ENCODE measurements at regions not wholly inside any gene's neighbourhood (a gene's known extent, or its start where the extent isn't known, plus 50 kb on each side); places are given as distances from the start of the nearest gene placed in this dataset.
A peak's percentile ranks its signal among the peaks of the same experiment; 100 is the strongest.

DNA sequence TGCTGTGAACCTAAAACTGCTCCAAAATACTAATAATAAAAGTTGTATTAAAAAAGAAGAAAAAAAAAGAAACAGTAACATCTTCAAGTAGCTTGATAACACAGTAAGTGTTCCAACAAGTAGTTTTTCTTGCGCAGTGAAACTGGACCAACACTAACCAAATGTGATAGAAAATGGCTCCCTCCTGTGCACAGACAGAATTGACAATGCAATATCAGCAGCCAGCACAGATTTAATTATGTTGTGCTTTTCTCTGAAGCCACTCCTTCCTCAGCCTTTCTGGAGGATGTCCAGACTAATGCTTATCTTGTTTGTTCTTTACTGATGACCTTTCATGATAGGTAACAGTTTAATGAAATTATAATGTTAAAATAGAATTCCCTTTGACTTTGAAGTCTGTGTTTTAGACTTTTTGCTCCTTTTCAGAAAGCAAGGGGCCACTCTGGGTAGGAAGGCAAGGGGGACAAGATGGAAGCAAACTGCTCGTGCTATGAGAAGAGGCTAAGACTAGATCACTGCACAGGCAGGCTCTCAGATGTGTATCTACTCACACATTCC is 147.1 kb upstream of the RPL34 start:
- no peak overlapping the region for H3K4me3 ChIP-seq (ENCODE audit: low read length)
- no peak for DNase-seq (ENCODE audit: low read depth)

GRCh38 chr4:108466936-108467902 is 153.2 kb upstream of the RPL34 start:
- TF ChIP-seq CTCF (conservative IDR thresholded peaks at IDR 0.05; ENCODE audit: low read depth, low read length): no peak
- H3K4me3 ChIP-seq (ENCODE audit: low read length): no peak overlapping the region
- peak; percentile 57 for DNase-seq (ENCODE audit: low read depth)

More for the DNA sequence above, 147.1 kb upstream of the RPL34 start:
- no peak for TF ChIP-seq CTCF (conservative IDR thresholded peaks at IDR 0.05; ENCODE audit: low read depth, low read length)

- DNase-seq (ENCODE audit: low read depth): peak; percentile 48
- no peak overlapping the region for H3K4me3 ChIP-seq (ENCODE audit: low read length)
- TF ChIP-seq CTCF (conservative IDR thresholded peaks at IDR 0.05; ENCODE audit: low read depth, low read length): no peak
These were observed 154.4 kb upstream of the RPL34 start for GRCh38 chr4:108465886-108466500.

DNA sequence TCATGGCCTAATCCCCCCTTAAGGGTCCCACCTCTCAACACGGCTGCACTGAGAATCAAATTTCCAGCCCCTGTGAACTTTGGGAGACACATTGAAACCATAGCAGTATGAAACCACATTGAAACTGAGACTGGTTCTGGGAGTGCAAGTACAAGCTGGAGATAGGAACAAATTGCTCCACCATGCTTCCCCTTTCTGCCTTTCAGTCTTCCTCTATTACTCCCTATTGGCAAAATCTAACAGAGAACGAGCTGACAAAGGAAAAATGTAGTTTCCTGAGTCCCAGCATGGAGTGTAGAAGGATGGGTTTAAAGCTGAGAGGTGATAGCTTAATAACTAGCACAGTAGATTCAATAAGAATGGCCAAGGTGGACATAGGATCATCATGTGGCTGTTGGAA is 161.7 kb upstream of the RPL34 start:
- no peak overlapping the region for H3K4me3 ChIP-seq (ENCODE audit: low read length)
- no peak for DNase-seq (ENCODE audit: low read depth)
- no peak for TF ChIP-seq CTCF (conservative IDR thresholded peaks at IDR 0.05; ENCODE audit: low read depth, low read length)

DNA sequence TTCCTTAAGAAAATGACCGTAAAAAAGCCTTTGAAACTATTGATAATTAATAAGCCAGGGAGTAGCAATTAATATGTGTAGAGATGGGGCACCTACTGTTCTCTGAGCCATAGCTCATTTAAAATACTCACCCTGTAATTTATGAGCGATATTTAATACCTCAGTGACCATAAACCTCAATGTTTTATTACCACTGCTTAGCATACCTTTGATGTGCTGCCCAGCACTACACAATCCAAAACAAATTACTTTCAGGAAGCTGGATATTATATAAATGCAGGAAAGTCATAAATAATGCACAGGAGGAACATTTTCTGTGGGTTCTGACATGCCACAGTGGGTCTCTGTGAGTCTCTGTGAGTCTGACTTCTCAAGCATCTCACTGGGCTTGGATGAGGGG is 166.1 kb upstream of the RPL34 start:
- no peak for DNase-seq (ENCODE audit: low read depth)
- no peak for TF ChIP-seq CTCF (conservative IDR thresholded peaks at IDR 0.05; ENCODE audit: low read depth, low read length)
- H3K4me3 ChIP-seq (ENCODE audit: low read length): no peak overlapping the region

- DNase-seq (ENCODE audit: low read depth): no peak
- no peak overlapping the region for H3K4me3 ChIP-seq (ENCODE audit: low read length)
- no peak for TF ChIP-seq CTCF (conservative IDR thresholded peaks at IDR 0.05; ENCODE audit: low read depth, low read length)
These were observed 167.0 kb upstream of the RPL34 start for GRCh38 chr4:108453366-108453765.
